Colonic mucosa (tissue), 4 donors: ENCODE measurements at regions not wholly inside any gene's neighbourhood (a gene's known extent, or its start where the extent isn't known, plus 50 kb on each side); places are given as distances from the start of the nearest gene placed in this dataset.
"Not testable (repeated sequence)": the region's sequence is repeated elsewhere in the genome, so short reads cannot be mapped to it uniquely, and the experiment has no call there.

Source experiments
- DNase-seq: peaks from one replicate; pipeline ENCODE4 v3.0.0-alpha.2; 2020
- H3K27ac ChIP-seq: fragments of 200-600 bp; one replicate; pipeline ENCODE4 v1.8.0; 2021
- H3K27me3 ChIP-seq: fragments of 200-600 bp; one replicate; pipeline ENCODE4 v1.8.0; 2021
- H3K36me3 ChIP-seq: fragments of 200-600 bp; one replicate; pipeline ENCODE4 v1.8.0; 2021
- H3K4me1 ChIP-seq: fragments of 200-600 bp; one replicate; pipeline ENCODE4 v1.8.0; 2021; ENCODE audit warnings: mild to moderate bottlenecking
- H3K4me3 ChIP-seq: fragments of 200-600 bp; one replicate; pipeline ENCODE4 v1.8.0; 2021
- H3K9ac ChIP-seq, 2 donors: one replicate each; pipeline ENCODE4 v1.7.0; 2013; ENCODE audit warnings: control low read depth in 2 of 2, low read depth in 2 of 2, low read length in 2 of 2
- H3K9me3 ChIP-seq: fragments of 200-600 bp; one replicate; pipeline ENCODE4 v1.8.0; 2021
- intact Hi-C: fragments of 100-400 bp; cut with DNase I; formaldehyde crosslinking; loops from one replicate; pipeline ENCODE4 v1.14.1; 2022
- TF ChIP-seq, protein P1 (sequence below): fragments of 200-600 bp; IDR thresholded peaks from one replicate; pipeline ENCODE4 v1.8.0; 2022; ENCODE audit warnings: antibody characterized with exemption, mild to moderate bottlenecking
- donor health status: healthy.
- donor health status: DM: no; HTN: no; CAD: no.
- donor health status: DM: no; HTN: no; CAD: no.

DNA sequence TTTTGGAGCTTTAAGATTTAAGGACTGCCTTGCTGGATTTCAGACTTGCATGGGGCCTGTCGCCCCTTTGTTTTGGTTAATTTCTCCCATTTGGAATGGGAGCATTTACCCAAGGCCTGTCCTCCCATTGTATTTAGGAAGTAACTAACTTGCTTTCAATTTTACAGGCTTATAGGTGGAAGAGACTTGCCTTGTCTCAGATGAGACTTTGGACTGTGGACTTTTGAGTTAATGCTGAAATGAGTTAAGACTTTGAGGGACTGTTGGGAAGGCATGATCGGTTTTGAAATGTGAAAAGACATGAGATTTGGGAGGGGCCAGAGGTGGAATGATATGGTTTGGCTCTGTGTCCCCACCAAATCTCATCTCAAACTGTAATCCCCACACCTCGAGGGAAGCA is 56.5 kb upstream of the TNFSF10 start:
- intact Hi-C loops, H3K9ac ChIP-seq, H3K9me3 ChIP-seq, H3K36me3 ChIP-seq, DNase-seq, H3K4me3 ChIP-seq, H3K27me3 ChIP-seq, H3K4me1 ChIP-seq: not testable (repeated sequence)
- H3K27ac ChIP-seq = peak overlapping the region; percentile 42

DNA sequence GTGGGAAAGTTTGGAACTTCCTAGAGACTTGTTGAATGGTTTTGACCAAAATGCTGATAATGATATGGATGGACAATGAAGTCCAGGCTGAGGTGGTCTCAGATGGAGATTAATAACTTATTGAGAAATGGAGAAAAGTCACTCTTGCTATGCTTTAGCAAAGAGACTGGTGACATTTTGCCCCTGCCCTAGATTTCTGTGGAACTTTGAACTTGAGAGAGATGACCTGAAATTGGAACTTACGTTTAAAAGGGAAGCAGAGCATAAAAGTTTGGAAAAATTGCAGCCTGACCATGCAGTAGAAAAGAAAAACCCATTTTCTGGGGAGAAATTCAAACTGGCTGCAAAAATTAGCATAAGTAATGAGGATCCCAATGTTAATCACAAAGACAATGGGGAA is 55.5 kb upstream of the TNFSF10 start:
- H3K27ac ChIP-seq, H3K4me1 ChIP-seq, H3K9ac ChIP-seq, H3K9me3 ChIP-seq, DNase-seq, H3K4me3 ChIP-seq, H3K36me3 ChIP-seq, intact Hi-C loops, H3K27me3 ChIP-seq: not testable (repeated sequence)

DNA sequence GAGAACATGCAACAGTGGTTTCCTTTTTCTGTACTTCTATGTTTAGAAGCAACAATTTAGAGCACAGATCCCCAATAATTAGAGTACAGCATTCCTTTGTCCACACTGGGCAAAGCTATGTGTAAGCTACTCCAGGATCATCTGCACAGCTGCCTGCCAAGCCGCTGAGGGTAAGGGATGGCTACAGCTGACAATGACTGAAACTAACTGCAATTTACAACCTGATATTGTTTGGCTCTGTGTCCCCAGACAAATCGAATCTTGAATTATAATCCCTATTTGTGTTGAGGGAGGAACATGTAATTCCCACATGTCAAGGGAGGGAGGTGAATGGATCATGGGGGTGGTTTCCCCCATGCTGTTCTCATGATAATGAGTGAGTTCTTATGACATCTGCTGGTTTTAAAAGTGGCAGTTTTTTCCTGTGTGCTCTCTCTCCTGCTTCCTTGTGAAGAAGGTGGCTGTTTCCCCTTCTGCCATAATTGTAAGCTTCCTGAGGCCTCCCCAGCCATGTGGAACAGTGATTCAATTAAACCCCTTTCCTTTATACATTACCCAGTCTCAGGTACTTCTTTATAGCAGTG is 54.8 kb upstream of the TNFSF10 start:
- Histone ChIP-seq H3K4me1 (peaks cover 3% of the 10 kb centered on the region), H3K36me3 (no peaks in the 10 kb centered on the region), H3K27ac (no peak overlapping the region), H3K9ac (no peak overlapping the region), H3K4me3 (no peak overlapping the region), H3K9me3 (no peaks in the 10 kb centered on the region), H3K27me3 (no peaks in the 10 kb centered on the region)
- intact Hi-C loops = no loop called here
- no peak for DNase-seq
- TF ChIP-seq, protein P1, sequence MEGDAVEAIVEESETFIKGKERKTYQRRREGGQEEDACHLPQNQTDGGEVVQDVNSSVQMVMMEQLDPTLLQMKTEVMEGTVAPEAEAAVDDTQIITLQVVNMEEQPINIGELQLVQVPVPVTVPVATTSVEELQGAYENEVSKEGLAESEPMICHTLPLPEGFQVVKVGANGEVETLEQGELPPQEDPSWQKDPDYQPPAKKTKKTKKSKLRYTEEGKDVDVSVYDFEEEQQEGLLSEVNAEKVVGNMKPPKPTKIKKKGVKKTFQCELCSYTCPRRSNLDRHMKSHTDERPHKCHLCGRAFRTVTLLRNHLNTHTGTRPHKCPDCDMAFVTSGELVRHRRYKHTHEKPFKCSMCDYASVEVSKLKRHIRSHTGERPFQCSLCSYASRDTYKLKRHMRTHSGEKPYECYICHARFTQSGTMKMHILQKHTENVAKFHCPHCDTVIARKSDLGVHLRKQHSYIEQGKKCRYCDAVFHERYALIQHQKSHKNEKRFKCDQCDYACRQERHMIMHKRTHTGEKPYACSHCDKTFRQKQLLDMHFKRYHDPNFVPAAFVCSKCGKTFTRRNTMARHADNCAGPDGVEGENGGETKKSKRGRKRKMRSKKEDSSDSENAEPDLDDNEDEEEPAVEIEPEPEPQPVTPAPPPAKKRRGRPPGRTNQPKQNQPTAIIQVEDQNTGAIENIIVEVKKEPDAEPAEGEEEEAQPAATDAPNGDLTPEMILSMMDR = no peak

DNA sequence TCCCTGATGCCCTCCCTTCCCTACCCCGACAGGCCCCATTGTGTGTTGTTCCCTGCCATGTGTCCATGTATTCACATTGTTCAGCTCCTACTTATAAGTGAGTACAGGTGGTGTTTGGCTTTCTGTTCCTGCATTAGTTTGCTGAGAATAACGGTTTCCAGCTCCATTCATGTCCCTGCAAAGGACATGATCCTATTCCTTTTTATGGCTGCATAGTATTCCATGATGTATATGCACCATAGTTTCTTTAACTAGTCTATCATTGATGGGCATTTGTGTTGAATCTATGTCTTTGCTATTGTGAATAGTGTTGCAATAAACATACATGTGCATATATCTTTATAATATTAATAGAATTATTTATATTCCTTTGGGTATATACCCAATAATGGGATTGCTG is 52.1 kb upstream of the TNFSF10 start:
- H3K4me1 ChIP-seq = peaks cover 3% of the 10 kb centered on the region
- no peaks in the 10 kb centered on the region for H3K36me3 ChIP-seq
- DNase-seq = no peak
- H3K9ac ChIP-seq = no peak overlapping the region
- TF ChIP-seq, protein P1 = no peak
- H3K27me3 ChIP-seq = no peaks in the 10 kb centered on the region
- H3K4me3 ChIP-seq = no peak overlapping the region
- no peaks in the 10 kb centered on the region for H3K9me3 ChIP-seq
- intact Hi-C loops = no loop called here
- no peak overlapping the region for H3K27ac ChIP-seq

DNA sequence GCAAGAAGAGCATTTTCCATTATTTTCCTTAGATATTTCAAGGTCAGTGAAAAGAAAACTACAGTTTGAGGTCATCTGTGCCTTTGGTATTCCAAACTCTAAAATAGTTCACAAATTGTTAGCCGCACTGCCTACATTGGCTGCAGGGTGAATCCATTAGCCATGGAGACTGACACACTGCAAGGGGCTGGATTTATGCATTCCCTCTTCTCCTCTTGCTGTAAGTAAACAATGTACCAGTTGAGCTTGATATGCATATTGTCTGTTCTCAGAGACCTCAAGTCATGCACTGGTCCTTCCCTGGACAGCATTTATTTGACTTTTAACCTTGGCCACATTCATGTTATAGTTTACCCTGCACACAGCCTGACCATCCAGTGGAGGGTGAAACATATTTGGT is 50.2 kb upstream of the TNFSF10 start:
- H3K9me3 ChIP-seq = no peaks in the 10 kb centered on the region
- intact Hi-C loops = no loop called here
- no peak for DNase-seq
- no peaks in the 10 kb centered on the region for H3K27me3 ChIP-seq
- no peak overlapping the region for H3K27ac ChIP-seq
- H3K9ac ChIP-seq = no peak overlapping the region
- H3K36me3 ChIP-seq = no peaks in the 10 kb centered on the region
- TF ChIP-seq, protein P1 = no peak
- H3K4me3 ChIP-seq = no peak overlapping the region
- no peaks in the 10 kb centered on the region for H3K4me1 ChIP-seq
